ENCODE measurements at regions not wholly inside any gene's neighbourhood (a gene's known extent, or its start where the extent isn't known, plus 50 kb on each side); places are given as distances from the start of the nearest gene placed in this dataset.

GRCh38 chr6:19902201-19902600, 65.0 kb downstream of the ID4 start:
- no peak for TF ChIP-seq CTCF (conservative IDR thresholded peaks at IDR 0.05; ENCODE audit: low read depth, low read length)
- TF ChIP-seq EZH2 (IDR thresholded peaks at IDR 0.05; ENCODE audit: borderline replicate concordance, low read depth, low read length, poor library complexity, severe bottlenecking): no peak
